Lower lobe of right lung (tissue), 2 donors: ENCODE measurements at regions not wholly inside any gene's neighbourhood (a gene's known extent, or its start where the extent isn't known, plus 50 kb on each side); places are given as distances from the start of the nearest gene placed in this dataset.

Experiments used
- ATAC-seq, 2 donors: fragments of 200-7000 bp; cut with Tn5 transposase; one replicate each; pipeline ENCODE4 v1.9.1; 2020 to 2022; ENCODE audit warnings: mild to moderate bottlenecking in 2 of 2, moderate library complexity in 2 of 2
- DNase-seq: peaks from one replicate; pipeline ENCODE4 v3.0.0-alpha.2; 2020
- H3K27ac ChIP-seq: fragments of 200-600 bp; one replicate; pipeline ENCODE4 v1.8.0; 2022
- H3K27me3 ChIP-seq: fragments of 200-600 bp; one replicate; pipeline ENCODE4 v1.8.0; 2022; ENCODE audit warnings: low read depth
- H3K36me3 ChIP-seq: fragments of 200-600 bp; one replicate; pipeline ENCODE4 v1.8.0; 2022; ENCODE audit warnings: mild to moderate bottlenecking
- H3K4me1 ChIP-seq: fragments of 200-600 bp; one replicate; pipeline ENCODE4 v1.8.0; 2022
- H3K4me3 ChIP-seq: fragments of 200-600 bp; one replicate; pipeline ENCODE4 v1.8.0; 2022; ENCODE audit warnings: mild to moderate bottlenecking
- H3K9me3 ChIP-seq: fragments of 200-600 bp; one replicate; pipeline ENCODE4 v1.8.0; 2022
- CTCF ChIP-seq: fragments of 200-600 bp; IDR thresholded peaks from one replicate; pipeline ENCODE4 v1.8.0; 2022; ENCODE audit warnings: antibody characterized with exemption, mild to moderate bottlenecking
- intact Hi-C: fragments of 100-400 bp; cut with DNase I; formaldehyde crosslinking; loops from one replicate; pipeline ENCODE4 v1.11.0; 2022
- donor health status: DM: no; HTN: yes; CAD: no; lungs with severe emphysema.

GRCh38 chr1:170471398-170472053 lies 60.4 kb upstream of the GORAB start:
- Histone ChIP-seq H3K9me3 (no peaks in the 10 kb centered on the region), H3K4me1 (no peaks in the 10 kb centered on the region), H3K36me3 (no peaks in the 10 kb centered on the region), H3K27me3 (no peaks in the 10 kb centered on the region), H3K27ac (no peak overlapping the region), H3K4me3 (no peak overlapping the region)
- ATAC-seq (no peak), DNase-seq (no peak)
- intact Hi-C loops, result no loop called here
- TF ChIP-seq CTCF, result no peak

- H3K9me3 ChIP-seq, result no peaks in the 10 kb centered on the region
- ATAC-seq (no peak), DNase-seq (no peak)
- no peak overlapping the region for H3K4me3 ChIP-seq
- TF ChIP-seq CTCF, result no peak
- intact Hi-C loops, result no loop called here
- no peaks in the 10 kb centered on the region for H3K27me3 ChIP-seq
- no peaks in the 10 kb centered on the region for H3K4me1 ChIP-seq
- no peaks in the 10 kb centered on the region for H3K36me3 ChIP-seq
- no peak overlapping the region for H3K27ac ChIP-seq
These were observed 51.0 kb upstream of the GORAB start for GRCh38 chr1:170481000-170481399.
